ENCODE measurements at regions not wholly inside any gene's neighbourhood (a gene's known extent, or its start where the extent isn't known, plus 50 kb on each side); places are given as distances from the start of the nearest gene placed in this dataset.
"Not testable (repeated sequence)": the region's sequence is repeated elsewhere in the genome, so short reads cannot be mapped to it uniquely, and the experiment has no call there.

GRCh38 chr1:60849401-60849800, 233.0 kb upstream of the NFIA start:
- no peak for DNase-seq (ENCODE audit: low spot score)
- no peak for TF ChIP-seq CTCF (IDR thresholded peaks at IDR 0.05; ENCODE audit: extremely low read depth, missing control alignments)

GRCh38 chr1:60848583-60849188, 233.7 kb upstream of the NFIA start:
- no peak for DNase-seq (ENCODE audit: low spot score)
- TF ChIP-seq CTCF (IDR thresholded peaks at IDR 0.05; ENCODE audit: extremely low read depth, missing control alignments), result peak; percentile 9

GRCh38 chr1:60847855-60848582, 234.3 kb upstream of the NFIA start:
- no peak for TF ChIP-seq CTCF (IDR thresholded peaks at IDR 0.05; ENCODE audit: extremely low read depth, missing control alignments)
- no peak for DNase-seq (ENCODE audit: low spot score)

GRCh38 chr1:60847391-60847790, 235.0 kb upstream of the NFIA start:
- DNase-seq (ENCODE audit: low spot score), result no peak
- TF ChIP-seq CTCF (IDR thresholded peaks at IDR 0.05; ENCODE audit: extremely low read depth, missing control alignments), result no peak

- DNase-seq (ENCODE audit: low spot score), result not testable (repeated sequence)
Observed at GRCh38 chr1:60845659-60846058, 236.7 kb upstream of the NFIA start.

- TF ChIP-seq CTCF (IDR thresholded peaks at IDR 0.05; ENCODE audit: extremely low read depth, missing control alignments), result no peak
- no peak for DNase-seq (ENCODE audit: low spot score)
Observed at GRCh38 chr1:60842304-60842703, 240.1 kb upstream of the NFIA start.

- DNase-seq (ENCODE audit: low spot score), result no peak
Observed at GRCh38 chr1:60841116-60842046, 241.0 kb upstream of the NFIA start.

GRCh38 chr1:60840476-60840875, 241.9 kb upstream of the NFIA start:
- not testable (repeated sequence) for DNase-seq (ENCODE audit: low spot score)

More at GRCh38 chr1:60841116-60842046, 241.0 kb upstream of the NFIA start:
- TF ChIP-seq CTCF (IDR thresholded peaks at IDR 0.05; ENCODE audit: extremely low read depth, missing control alignments), result no peak
